Activated T-cell treated with anti-CD3 and anti-CD28 coated beads for 24 hours (primary cell): ENCODE measurements at regions not wholly inside any gene's neighbourhood (a gene's known extent, or its start where the extent isn't known, plus 50 kb on each side); places are given as distances from the start of the nearest gene placed in this dataset.
"Not testable (repeated sequence)": the region's sequence is repeated elsewhere in the genome, so short reads cannot be mapped to it uniquely, and the experiment has no call there.

Experiments
- DNase-seq: peaks from one replicate; pipeline ENCODE4 v3.0.0-alpha.2; 2020; ENCODE audit warnings: low read depth

GRCh38 chr2:209181984-209182383 lies 241.9 kb upstream of the MAP2 start:
- DNase-seq: no peak

- DNase-seq: not testable (repeated sequence)
These were observed 237.0 kb upstream of the MAP2 start for GRCh38 chr2:209186886-209187285.

GRCh38 chr2:209189893-209190292 lies 234.0 kb upstream of the MAP2 start:
- DNase-seq: no peak

GRCh38 chr2:209191139-209191538 lies 232.7 kb upstream of the MAP2 start:
- DNase-seq: no peak

GRCh38 chr2:209194717-209195116 lies 229.1 kb upstream of the MAP2 start:
- no peak for DNase-seq

- DNase-seq: no peak
These were observed 215.6 kb upstream of the MAP2 start for GRCh38 chr2:209208211-209208610.

GRCh38 chr2:209209943-209210342 lies 213.9 kb upstream of the MAP2 start:
- no peak for DNase-seq

- no peak for DNase-seq
These were observed 193.3 kb upstream of the MAP2 start for GRCh38 chr2:209230560-209230959.

GRCh38 chr2:209236377-209236776 lies 187.5 kb upstream of the MAP2 start:
- no peak for DNase-seq

GRCh38 chr2:209238765-209239584 lies 184.9 kb upstream of the MAP2 start:
- no peak for DNase-seq

GRCh38 chr2:209239585-209239938 lies 184.3 kb upstream of the MAP2 start:
- DNase-seq: no peak

- no peak for DNase-seq
These were observed 183.6 kb upstream of the MAP2 start for GRCh38 chr2:209240204-209240603.

- no peak for DNase-seq
These were observed 170.3 kb upstream of the MAP2 start for GRCh38 chr2:209253544-209253943.

- DNase-seq: no peak
These were observed 164.1 kb upstream of the MAP2 start for GRCh38 chr2:209259767-209260166.

- no peak for DNase-seq
These were observed 163.6 kb upstream of the MAP2 start for GRCh38 chr2:209260281-209260680.

GRCh38 chr2:209261366-209262053 lies 162.3 kb upstream of the MAP2 start:
- not testable (repeated sequence) for DNase-seq

GRCh38 chr2:209269024-209269423 lies 154.8 kb upstream of the MAP2 start:
- no peak for DNase-seq

GRCh38 chr2:209276000-209276399 lies 147.8 kb upstream of the MAP2 start:
- DNase-seq: no peak

- no peak for DNase-seq
These were observed 146.4 kb upstream of the MAP2 start for GRCh38 chr2:209277444-209277843.

GRCh38 chr2:209298601-209299000 lies 125.2 kb upstream of the MAP2 start:
- no peak for DNase-seq

GRCh38 chr2:209299478-209299877 lies 124.4 kb upstream of the MAP2 start:
- DNase-seq: not testable (repeated sequence)

GRCh38 chr2:209300766-209301165 lies 123.1 kb upstream of the MAP2 start:
- not testable (repeated sequence) for DNase-seq

GRCh38 chr2:209305026-209305425 lies 118.8 kb upstream of the MAP2 start:
- DNase-seq: no peak

- DNase-seq: no peak
These were observed 118.1 kb upstream of the MAP2 start for GRCh38 chr2:209305746-209306196.
